Colonic mucosa (tissue), 4 donors: ENCODE measurements at regions not wholly inside any gene's neighbourhood (a gene's known extent, or its start where the extent isn't known, plus 50 kb on each side); places are given as distances from the start of the nearest gene placed in this dataset.

Source experiments
- DNase-seq: peaks from one replicate; pipeline ENCODE4 v3.0.0-alpha.2; 2020
- H3K27ac ChIP-seq: fragments of 200-600 bp; one replicate; pipeline ENCODE4 v1.8.0; 2021
- H3K27me3 ChIP-seq: fragments of 200-600 bp; one replicate; pipeline ENCODE4 v1.8.0; 2021
- H3K36me3 ChIP-seq: fragments of 200-600 bp; one replicate; pipeline ENCODE4 v1.8.0; 2021
- H3K4me1 ChIP-seq: fragments of 200-600 bp; one replicate; pipeline ENCODE4 v1.8.0; 2021; ENCODE audit warnings: mild to moderate bottlenecking
- H3K4me3 ChIP-seq: fragments of 200-600 bp; one replicate; pipeline ENCODE4 v1.8.0; 2021
- H3K9ac ChIP-seq, 2 donors: one replicate each; pipeline ENCODE4 v1.7.0; 2013; ENCODE audit warnings: control low read depth in 2 of 2, low read depth in 2 of 2, low read length in 2 of 2
- H3K9me3 ChIP-seq: fragments of 200-600 bp; one replicate; pipeline ENCODE4 v1.8.0; 2021
- CTCF ChIP-seq: fragments of 200-600 bp; IDR thresholded peaks from one replicate; pipeline ENCODE4 v1.8.0; 2022; ENCODE audit warnings: antibody characterized with exemption, mild to moderate bottlenecking
- intact Hi-C: fragments of 100-400 bp; cut with DNase I; formaldehyde crosslinking; loops from one replicate; pipeline ENCODE4 v1.14.1; 2022
- donor health status: healthy.
- donor health status: DM: no; HTN: no; CAD: no.
- donor health status: DM: no; HTN: no; CAD: no.

- no peak overlapping the region for H3K27ac ChIP-seq
- TF ChIP-seq CTCF, result no peak
- no peak overlapping the region for H3K4me3 ChIP-seq
- H3K36me3 ChIP-seq, result no peaks in the 10 kb centered on the region
- H3K4me1 ChIP-seq, result no peaks in the 10 kb centered on the region
- DNase-seq, result no peak
- H3K9me3 ChIP-seq, result no peaks in the 10 kb centered on the region
- H3K9ac ChIP-seq, result no peak overlapping the region
- no peaks in the 10 kb centered on the region for H3K27me3 ChIP-seq
- intact Hi-C loops, result no loop called here
These were observed 375.0 kb upstream of the CCNH start for GRCh38 chr5:87787625-87788256.

GRCh38 chr5:87787086-87787485 lies 374.4 kb upstream of the CCNH start:
- Histone ChIP-seq H3K27me3 (no peaks in the 10 kb centered on the region), H3K9ac (no peak overlapping the region), H3K36me3 (no peaks in the 10 kb centered on the region), H3K27ac (no peak overlapping the region), H3K4me1 (no peaks in the 10 kb centered on the region), H3K9me3 (no peaks in the 10 kb centered on the region), H3K4me3 (no peak overlapping the region)
- TF ChIP-seq CTCF, result no peak
- DNase-seq, result no peak
- intact Hi-C loops, result no loop called here

- DNase-seq, result no peak
- Histone ChIP-seq H3K9me3 (no peaks in the 10 kb centered on the region), H3K4me1 (no peaks in the 10 kb centered on the region), H3K36me3 (no peaks in the 10 kb centered on the region), H3K9ac (no peak overlapping the region), H3K27ac (no peak overlapping the region), H3K4me3 (no peak overlapping the region), H3K27me3 (no peaks in the 10 kb centered on the region)
- intact Hi-C loops, result no loop called here
- TF ChIP-seq CTCF, result no peak
These were observed 373.7 kb upstream of the CCNH start for GRCh38 chr5:87786471-87786870.

GRCh38 chr5:87785554-87786335 lies 373.0 kb upstream of the CCNH start:
- Histone ChIP-seq H3K4me3 (no peak overlapping the region), H3K4me1 (no peaks in the 10 kb centered on the region), H3K36me3 (no peaks in the 10 kb centered on the region), H3K9ac (no peak overlapping the region), H3K27ac (no peak overlapping the region), H3K9me3 (no peaks in the 10 kb centered on the region), H3K27me3 (no peaks in the 10 kb centered on the region)
- no peak for DNase-seq
- intact Hi-C loops, result no loop called here
- TF ChIP-seq CTCF, result no peak

- no peaks in the 10 kb centered on the region for H3K4me1 ChIP-seq
- H3K9me3 ChIP-seq, result no peaks in the 10 kb centered on the region
- H3K9ac ChIP-seq, result no peak overlapping the region
- no peak overlapping the region for H3K4me3 ChIP-seq
- H3K27me3 ChIP-seq, result no peaks in the 10 kb centered on the region
- no peak overlapping the region for H3K27ac ChIP-seq
- H3K36me3 ChIP-seq, result no peaks in the 10 kb centered on the region
- TF ChIP-seq CTCF, result no peak
- no peak for DNase-seq
- intact Hi-C loops, result loop anchor here (5.0 kb wide), 1 partner anchor 902 kb away; no protein-coding TSS in a partner anchor
These were observed 372.3 kb upstream of the CCNH start for GRCh38 chr5:87784879-87785495.
